Kidney (tissue), 13 donors: ENCODE measurements at regions not wholly inside any gene's neighbourhood (a gene's known extent, or its start where the extent isn't known, plus 50 kb on each side); places are given as distances from the start of the nearest gene placed in this dataset.
"Not testable (repeated sequence)": the region's sequence is repeated elsewhere in the genome, so short reads cannot be mapped to it uniquely, and the experiment has no call there.

Experiments used
- DNase-seq, 5 donors: peaks; one replicate each; pipeline ENCODE4 v3.0.0-alpha.2; 2013 to 2020
- FAIRE-seq: peaks from 2 replicates; lab custom pipeline; 2012; peaks lifted over from hg19 to GRCh38; lab: Jason Lieb, UNC
- H3K27ac ChIP-seq, 2 donors: one replicate each; pipeline ENCODE4 v1.7.0; 2013; ENCODE audit warnings: low read depth in 2 of 2, low read length in 2 of 2, inconsistent platforms in 1 of 2
- H3K27me3 ChIP-seq: one replicate; pipeline ENCODE4 v1.7.1; 2013; ENCODE audit warnings: low read length, inconsistent platforms; ENCODE audit not compliant: control insufficient read depth, insufficient read depth
- H3K36me3 ChIP-seq, 3 donors: one replicate each; pipeline versions ENCODE4 v1.7.0 to v1.7.1; 2013; ENCODE audit warnings: low read length in 3 of 3, control low read depth in 1 of 3, inconsistent platforms in 1 of 3; ENCODE audit not compliant: insufficient read depth in 3 of 3, control insufficient read depth in 2 of 3
- H3K4me1 ChIP-seq, 3 donors: one replicate each; pipeline versions ENCODE4 v1.7.0 to v1.7.1; 2013; ENCODE audit warnings: low read length in 3 of 3, inconsistent platforms in 1 of 3, low read depth in 1 of 3; ENCODE audit not compliant: control insufficient read depth in 2 of 3, insufficient read depth in 2 of 3
- H3K4me3 ChIP-seq, 3 donors: one replicate each; pipeline versions ENCODE4 v1.7.0 to v1.8.1; 2013; ENCODE audit warnings: low read length in 3 of 3, control low read depth in 1 of 3, inconsistent platforms in 1 of 3
- H3K9ac ChIP-seq, 3 donors: one replicate each; pipeline versions ENCODE4 v1.7.0 to v1.7.1; 2013; ENCODE audit warnings: low read length in 3 of 3, control low read depth in 1 of 3, inconsistent platforms in 1 of 3
- H3K9me3 ChIP-seq, 3 donors: one replicate each; pipeline versions ENCODE4 v1.7.0 to v1.7.1; 2013; ENCODE audit warnings: low read length in 3 of 3, control low read depth in 1 of 3, inconsistent platforms in 1 of 3; ENCODE audit not compliant: control insufficient read depth in 2 of 3, insufficient read depth in 1 of 3
- CTCF ChIP-seq: IDR thresholded peaks from 3 replicates; pipeline ENCODE4 v1.5.1; 2012; ENCODE audit warnings: mild to moderate bottlenecking, moderate library complexity, borderline replicate concordance; ENCODE audit not compliant: insufficient read depth; ENCODE audit errors: extremely low read depth
- intact Hi-C: fragments of 100-400 bp; cut with DNase I; formaldehyde crosslinking; loops from one replicate; pipeline ENCODE4 v1.11.1; 2022
- donor health status: control.
- donor health status: control.
- donor health status: control.
- donor health status: control.
- donor health status: control.
- donor health status: DM: yes; HTN: yes; CAD: no.
- donor health status: Normal renal cell carcinoma (clear cell type).

- no peak overlapping the region for H3K9ac ChIP-seq
- DNase-seq (no peak), FAIRE-seq (no peak)
- no peaks in the 10 kb centered on the region for H3K36me3 ChIP-seq
- intact Hi-C loops = no loop called here
- peaks cover 0 to 3% (median 0%) of the 10 kb centered on the region in 3 donors for H3K9me3 ChIP-seq
- no peak for TF ChIP-seq CTCF
- H3K4me1 ChIP-seq = no peaks in the 10 kb centered on the region
- H3K27me3 ChIP-seq = no peaks in the 10 kb centered on the region
- no peak overlapping the region for H3K4me3 ChIP-seq
- no peak overlapping the region for H3K27ac ChIP-seq
Measured at GRCh38 chr21:41568606-41569385, 60.8 kb upstream of the TMPRSS2 start.

GRCh38 chr21:41567901-41568510 is 60.0 kb upstream of the TMPRSS2 start:
- no peak for TF ChIP-seq CTCF
- FAIRE-seq (no peak), DNase-seq (no peak)
- Histone ChIP-seq H3K9ac (no peak overlapping the region), H3K36me3 (no peaks in the 10 kb centered on the region), H3K27ac (no peak overlapping the region), H3K4me1 (no peaks in the 10 kb centered on the region), H3K9me3 (peaks cover 0 to 3% (median 0%) of the 10 kb centered on the region in 3 donors), H3K27me3 (no peaks in the 10 kb centered on the region), H3K4me3 (no peak overlapping the region)
- intact Hi-C loops = no loop called here

GRCh38 chr21:41567237-41567636 is 59.3 kb upstream of the TMPRSS2 start:
- H3K9me3 ChIP-seq, H3K27ac ChIP-seq, intact Hi-C loops, H3K4me3 ChIP-seq, H3K4me1 ChIP-seq, H3K27me3 ChIP-seq, FAIRE-seq, H3K36me3 ChIP-seq, DNase-seq, H3K9ac ChIP-seq: not testable (repeated sequence)

GRCh38 chr21:41566500-41567014 is 58.6 kb upstream of the TMPRSS2 start:
- H3K4me3 ChIP-seq = no peak overlapping the region
- H3K9ac ChIP-seq = no peak overlapping the region
- H3K9me3 ChIP-seq = no peaks in the 10 kb centered on the region
- no peaks in the 10 kb centered on the region for H3K27me3 ChIP-seq
- FAIRE-seq = no peak
- intact Hi-C loops = no loop called here
- no peak for DNase-seq
- H3K4me1 ChIP-seq = no peaks in the 10 kb centered on the region
- no peak for TF ChIP-seq CTCF
- H3K36me3 ChIP-seq = no peaks in the 10 kb centered on the region
- no peak overlapping the region for H3K27ac ChIP-seq
